Activated T-cell treated with anti-CD3 and anti-CD28 coated beads, Interleukin-2, amount 50 U/mL, for 48 hours (primary cell): ENCODE measurements at regions not wholly inside any gene's neighbourhood (a gene's known extent, or its start where the extent isn't known, plus 50 kb on each side); places are given as distances from the start of the nearest gene placed in this dataset.
"Not testable (repeated sequence)": the region's sequence is repeated elsewhere in the genome, so short reads cannot be mapped to it uniquely, and the experiment has no call there.

Experiments used
- DNase-seq, 2 experiments: peaks; one replicate each; pipeline ENCODE4 v3.0.0-alpha.2; 2020

GRCh38 chr10:47622719-47623118 lies 99.3 kb upstream of the AGAP9 start:
- not testable (repeated sequence) for DNase-seq

GRCh38 chr10:47619300-47620012 lies 96.0 kb upstream of the AGAP9 start:
- not testable (repeated sequence) for DNase-seq

- DNase-seq = not testable (repeated sequence)
Measured at GRCh38 chr10:47609311-47609710, 85.9 kb upstream of the AGAP9 start.

- DNase-seq = not testable (repeated sequence)
Measured at GRCh38 chr10:47605791-47606773, 82.6 kb upstream of the AGAP9 start.

GRCh38 chr10:47600604-47601003 lies 77.2 kb upstream of the AGAP9 start:
- not testable (repeated sequence) for DNase-seq

- DNase-seq = not testable (repeated sequence)
Measured at GRCh38 chr10:47600127-47600526, 76.7 kb upstream of the AGAP9 start.

- not testable (repeated sequence) for DNase-seq
Measured at GRCh38 chr10:47599657-47600056, 76.2 kb upstream of the AGAP9 start.

- not testable (repeated sequence) for DNase-seq
Measured at GRCh38 chr10:47593805-47594204, 70.4 kb upstream of the AGAP9 start.

GRCh38 chr10:47593129-47593528 lies 69.7 kb upstream of the AGAP9 start:
- not testable (repeated sequence) for DNase-seq

GRCh38 chr10:47590956-47591355 lies 67.5 kb upstream of the AGAP9 start:
- not testable (repeated sequence) for DNase-seq

- not testable (repeated sequence) for DNase-seq
Measured at GRCh38 chr10:47590534-47590933, 67.1 kb upstream of the AGAP9 start.

GRCh38 chr10:47582051-47582450 lies 58.6 kb upstream of the AGAP9 start:
- not testable (repeated sequence) for DNase-seq

- DNase-seq = not testable (repeated sequence)
Measured at GRCh38 chr10:47580063-47580462, 56.6 kb upstream of the AGAP9 start.

GRCh38 chr10:47578547-47578946 lies 55.1 kb upstream of the AGAP9 start:
- not testable (repeated sequence) for DNase-seq
